ENCODE measurements at regions not wholly inside any gene's neighbourhood (a gene's known extent, or its start where the extent isn't known, plus 50 kb on each side); places are given as distances from the start of the nearest gene placed in this dataset.
A peak's percentile ranks its signal among the peaks of the same experiment; 100 is the strongest.

GRCh38 chr10:29756451-29756850 is 121.7 kb upstream of the SVIL start:
- peaks cover 16% of the 10 kb centered on the region for H3K27me3 Mint-ChIP-seq
- no peaks in the 10 kb centered on the region for H3K4me1 Mint-ChIP-seq
- DNase-seq (no peak), ATAC-seq (ENCODE audit: low read depth in 2 of 2) (no peak)
- H3K4me1 ChIP-seq (ENCODE audit: control insufficient read depth, insufficient read depth, low read length, poor library complexity, severe bottlenecking): no peaks in the 10 kb centered on the region
- H3K9me3 Mint-ChIP-seq: peaks cover 0 to 2% (median 0%) of the 10 kb centered on the region in 7 donors
- no peak overlapping the region for H3K4me3 Mint-ChIP-seq
- peaks cover 6% of the 10 kb centered on the region for H3K27me3 ChIP-seq (ENCODE audit: control insufficient read depth, insufficient read depth, low read length)
- no peak overlapping the region for H3K4me3 ChIP-seq (ENCODE audit: low read depth, low read length)
- no peaks in the 10 kb centered on the region for H3K36me3 Mint-ChIP-seq
- no peak overlapping the region for H3K27ac ChIP-seq (ENCODE audit: insufficient read depth, low read length, poor library complexity, severe bottlenecking)
- H3K27ac Mint-ChIP-seq: no peak overlapping the region
- no peaks in the 10 kb centered on the region for H3K9me3 ChIP-seq (ENCODE audit: control insufficient read depth in 2 of 2, low read length in 2 of 2)
- H3K36me3 ChIP-seq (ENCODE audit: control insufficient read depth, insufficient read depth, low read length): no peaks in the 10 kb centered on the region

- H3K4me1 ChIP-seq (ENCODE audit: control insufficient read depth, insufficient read depth, low read length, poor library complexity, severe bottlenecking): no peaks in the 10 kb centered on the region
- no peak for DNase-seq
- Mint-ChIP-seq H3K4me1 (no peaks in the 10 kb centered on the region), H3K27me3 (peaks cover 19% of the 10 kb centered on the region), H3K9me3 (peaks cover 0 to 2% (median 0%) of the 10 kb centered on the region in 7 donors), H3K27ac (no peak overlapping the region), H3K4me3 (no peak overlapping the region), H3K36me3 (no peaks in the 10 kb centered on the region)
- no peak overlapping the region for H3K4me3 ChIP-seq (ENCODE audit: low read depth, low read length)
- ATAC-seq (ENCODE audit: low read depth in 2 of 2): no peak
- H3K27me3 ChIP-seq (ENCODE audit: control insufficient read depth, insufficient read depth, low read length): peaks cover 9% of the 10 kb centered on the region
- no peak overlapping the region for H3K27ac ChIP-seq (ENCODE audit: insufficient read depth, low read length, poor library complexity, severe bottlenecking)
- no peaks in the 10 kb centered on the region for H3K9me3 ChIP-seq (ENCODE audit: control insufficient read depth in 2 of 2, low read length in 2 of 2)
- no peaks in the 10 kb centered on the region for H3K36me3 ChIP-seq (ENCODE audit: control insufficient read depth, insufficient read depth, low read length)
Measured at GRCh38 chr10:29753283-29753682, 118.5 kb upstream of the SVIL start.

DNA sequence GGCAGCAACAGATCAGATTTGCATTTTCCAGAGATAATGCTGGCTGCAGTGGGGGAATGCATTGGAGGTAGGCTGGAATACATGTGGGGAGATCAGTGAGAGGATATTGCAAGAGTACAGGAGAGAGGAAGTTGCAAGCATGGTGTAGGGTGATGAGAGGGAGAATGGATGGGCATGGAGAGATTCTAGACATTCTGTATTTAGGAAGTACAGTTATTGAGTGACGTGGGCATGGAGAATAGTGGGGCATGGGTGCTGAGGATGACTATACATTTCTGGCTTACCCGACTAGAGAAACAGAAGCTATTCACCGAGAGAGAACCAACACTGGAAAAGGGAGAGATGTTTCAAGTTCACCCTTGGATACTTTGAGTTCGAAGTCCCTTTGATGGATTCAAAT is 116.9 kb upstream of the SVIL start:
- H3K27me3 Mint-ChIP-seq: peaks cover 18% of the 10 kb centered on the region
- Histone ChIP-seq H3K4me3 (ENCODE audit: low read depth, low read length) (no peak overlapping the region), H3K9me3 (ENCODE audit: control insufficient read depth in 2 of 2, low read length in 2 of 2) (no peaks in the 10 kb centered on the region), H3K27me3 (ENCODE audit: control insufficient read depth, insufficient read depth, low read length) (peaks cover 9% of the 10 kb centered on the region), H3K27ac (ENCODE audit: insufficient read depth, low read length, poor library complexity, severe bottlenecking) (no peak overlapping the region), H3K4me1 (ENCODE audit: control insufficient read depth, insufficient read depth, low read length, poor library complexity, severe bottlenecking) (no peaks in the 10 kb centered on the region), H3K36me3 (ENCODE audit: control insufficient read depth, insufficient read depth, low read length) (no peaks in the 10 kb centered on the region)
- H3K4me1 Mint-ChIP-seq: no peaks in the 10 kb centered on the region
- H3K4me3 Mint-ChIP-seq: no peak overlapping the region
- H3K27ac Mint-ChIP-seq: no peak overlapping the region
- H3K36me3 Mint-ChIP-seq: no peaks in the 10 kb centered on the region
- DNase-seq: no peak
- ATAC-seq (ENCODE audit: low read depth in 2 of 2): no peak
- H3K9me3 Mint-ChIP-seq: peaks cover 0 to 1% (median 0%) of the 10 kb centered on the region in 7 donors

DNA sequence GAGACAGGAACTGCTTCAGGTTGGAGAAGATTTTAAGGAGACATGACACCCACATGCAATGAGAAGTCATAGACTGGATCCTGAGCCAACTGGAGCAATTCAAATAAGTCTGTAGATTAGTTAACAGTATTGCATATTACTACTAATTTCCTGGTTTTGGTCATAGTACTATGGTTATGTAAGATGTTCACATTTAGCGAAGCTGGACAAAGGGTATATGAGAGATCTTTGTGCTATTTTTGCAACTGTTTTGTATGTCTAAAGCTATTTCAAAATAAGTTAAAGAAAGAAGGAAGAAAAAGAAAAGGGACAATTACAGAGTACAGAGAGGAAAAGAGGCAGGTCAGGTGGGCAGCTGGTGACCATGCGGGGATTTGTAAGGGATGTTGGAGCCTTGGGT is 116.5 kb upstream of the SVIL start:
- H3K36me3 Mint-ChIP-seq: no peaks in the 10 kb centered on the region
- H3K36me3 ChIP-seq (ENCODE audit: control insufficient read depth, insufficient read depth, low read length): no peaks in the 10 kb centered on the region
- no peak for ATAC-seq (ENCODE audit: low read depth in 2 of 2)
- no peak overlapping the region for H3K4me3 ChIP-seq (ENCODE audit: low read depth, low read length)
- peaks cover 9% of the 10 kb centered on the region for H3K27me3 ChIP-seq (ENCODE audit: control insufficient read depth, insufficient read depth, low read length)
- peaks cover 0 to 1% (median 0%) of the 10 kb centered on the region in 7 donors for H3K9me3 Mint-ChIP-seq
- H3K4me1 Mint-ChIP-seq: no peaks in the 10 kb centered on the region
- peaks cover 17% of the 10 kb centered on the region for H3K27me3 Mint-ChIP-seq
- no peaks in the 10 kb centered on the region for H3K9me3 ChIP-seq (ENCODE audit: control insufficient read depth in 2 of 2, low read length in 2 of 2)
- H3K27ac ChIP-seq (ENCODE audit: insufficient read depth, low read length, poor library complexity, severe bottlenecking): no peak overlapping the region
- DNase-seq: no peak
- no peak overlapping the region for H3K4me3 Mint-ChIP-seq
- no peaks in the 10 kb centered on the region for H3K4me1 ChIP-seq (ENCODE audit: control insufficient read depth, insufficient read depth, low read length, poor library complexity, severe bottlenecking)
- no peak overlapping the region for H3K27ac Mint-ChIP-seq

DNA sequence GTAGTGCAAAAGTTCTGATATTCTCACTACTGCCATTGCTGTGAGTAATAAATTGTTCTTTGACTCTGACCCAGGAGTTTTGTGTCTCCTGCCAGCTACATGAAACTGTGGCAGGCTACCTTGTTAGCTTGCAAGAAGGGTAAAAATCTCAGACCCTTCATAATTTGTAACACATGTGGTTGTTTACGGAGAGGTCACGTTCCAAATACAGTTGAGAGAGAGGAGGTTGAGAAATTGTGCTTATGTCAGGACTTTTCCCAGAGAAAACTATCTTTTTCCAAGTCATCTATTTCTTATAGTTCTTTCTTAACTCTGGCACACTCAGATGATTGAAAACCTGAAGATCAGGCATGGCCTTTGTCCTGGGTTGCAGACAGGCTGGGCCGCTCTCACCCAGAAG is 114.4 kb upstream of the SVIL start:
- no peak for DNase-seq
- peaks cover 0 to 1% (median 0%) of the 10 kb centered on the region in 7 donors for H3K9me3 Mint-ChIP-seq
- Histone ChIP-seq H3K27ac (ENCODE audit: insufficient read depth, low read length, poor library complexity, severe bottlenecking) (no peak overlapping the region), H3K36me3 (ENCODE audit: control insufficient read depth, insufficient read depth, low read length) (no peaks in the 10 kb centered on the region), H3K27me3 (ENCODE audit: control insufficient read depth, insufficient read depth, low read length) (peaks cover 12% of the 10 kb centered on the region), H3K9me3 (ENCODE audit: control insufficient read depth in 2 of 2, low read length in 2 of 2) (no peaks in the 10 kb centered on the region), H3K4me1 (ENCODE audit: control insufficient read depth, insufficient read depth, low read length, poor library complexity, severe bottlenecking) (no peaks in the 10 kb centered on the region), H3K4me3 (ENCODE audit: low read depth, low read length) (no peak overlapping the region)
- H3K4me1 Mint-ChIP-seq: no peaks in the 10 kb centered on the region
- no peak overlapping the region for H3K4me3 Mint-ChIP-seq
- H3K27ac Mint-ChIP-seq: no peak overlapping the region
- H3K27me3 Mint-ChIP-seq: peaks cover 7% of the 10 kb centered on the region
- ATAC-seq (ENCODE audit: low read depth in 2 of 2): no peak
- no peaks in the 10 kb centered on the region for H3K36me3 Mint-ChIP-seq

DNA sequence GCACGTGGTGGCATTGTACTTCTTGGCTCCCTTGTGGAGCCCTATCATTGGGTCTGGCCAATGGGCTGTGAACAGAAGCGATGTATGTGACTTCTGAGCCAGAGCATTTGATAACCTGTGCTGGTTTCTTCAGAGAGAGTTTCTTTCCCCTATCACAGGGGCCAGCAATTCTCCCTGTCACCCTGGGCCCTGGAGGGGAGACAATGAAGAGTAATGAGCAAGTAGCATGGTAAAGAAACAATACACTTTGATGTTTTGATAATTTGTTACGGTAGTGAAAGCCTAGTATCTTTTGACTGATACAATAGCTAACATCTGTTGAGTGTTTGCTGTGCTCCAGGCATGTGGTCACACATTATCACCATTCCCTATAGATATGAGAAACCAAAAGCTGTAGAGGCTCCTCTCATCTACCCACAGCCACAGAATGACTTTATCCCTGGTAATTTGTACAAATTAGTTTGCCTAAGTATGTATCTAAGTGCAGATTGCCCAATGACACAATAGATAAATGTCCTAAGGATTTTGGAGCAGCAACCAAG is 113.4 kb upstream of the SVIL start:
- H3K9me3 ChIP-seq (ENCODE audit: control insufficient read depth in 2 of 2, low read length in 2 of 2): no peaks in the 10 kb centered on the region
- H3K27ac Mint-ChIP-seq: no peak overlapping the region
- peaks cover 7% of the 10 kb centered on the region for H3K27me3 Mint-ChIP-seq
- DNase-seq (no peak), ATAC-seq (ENCODE audit: low read depth in 2 of 2) (no peak)
- no peaks in the 10 kb centered on the region for H3K4me1 Mint-ChIP-seq
- no peaks in the 10 kb centered on the region for H3K36me3 ChIP-seq (ENCODE audit: control insufficient read depth, insufficient read depth, low read length)
- peaks cover 9% of the 10 kb centered on the region for H3K27me3 ChIP-seq (ENCODE audit: control insufficient read depth, insufficient read depth, low read length)
- no peaks in the 10 kb centered on the region for H3K36me3 Mint-ChIP-seq
- H3K4me3 Mint-ChIP-seq: no peak overlapping the region
- peaks cover 0 to 1% (median 0%) of the 10 kb centered on the region in 7 donors for H3K9me3 Mint-ChIP-seq
- H3K4me3 ChIP-seq (ENCODE audit: low read depth, low read length): no peak overlapping the region
- no peaks in the 10 kb centered on the region for H3K4me1 ChIP-seq (ENCODE audit: control insufficient read depth, insufficient read depth, low read length, poor library complexity, severe bottlenecking)
- H3K27ac ChIP-seq (ENCODE audit: insufficient read depth, low read length, poor library complexity, severe bottlenecking): no peak overlapping the region

DNA sequence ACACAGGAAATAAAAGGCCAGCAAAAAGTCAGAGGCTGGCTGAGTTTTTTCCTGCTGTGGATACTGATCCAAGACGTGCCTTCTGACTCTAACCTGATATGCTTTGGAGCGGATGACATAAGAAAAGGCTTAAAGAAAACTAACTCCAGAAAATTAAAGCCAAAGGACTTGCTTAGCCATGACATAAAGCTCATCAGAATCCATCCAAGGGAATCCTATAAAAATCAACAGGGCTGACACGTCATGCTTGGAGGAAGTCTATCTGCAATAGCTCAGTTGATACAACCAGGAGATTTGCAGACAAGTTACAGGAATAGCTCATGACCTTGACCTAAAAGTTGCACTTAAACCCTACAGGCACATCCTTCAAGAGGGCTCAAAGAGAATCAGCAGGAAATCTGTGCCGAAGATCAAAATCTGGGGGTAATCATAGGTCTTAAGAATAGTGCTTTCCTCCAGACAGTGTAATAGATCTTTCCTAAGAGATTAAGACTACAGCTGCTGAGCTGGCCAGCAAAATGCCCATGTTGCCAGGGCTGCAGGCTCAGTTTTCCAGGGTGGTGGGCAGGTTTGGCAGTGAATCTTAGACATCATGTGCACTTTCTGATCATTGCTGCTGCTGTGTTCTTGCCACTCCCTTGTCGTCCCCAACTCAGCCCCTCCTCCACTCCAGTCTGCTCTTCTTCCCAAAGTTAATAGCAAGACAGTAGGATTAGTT is 111.5 kb upstream of the SVIL start:
- Histone ChIP-seq H3K27ac (ENCODE audit: insufficient read depth, low read length, poor library complexity, severe bottlenecking) (no peak overlapping the region), H3K4me3 (ENCODE audit: low read depth, low read length) (no peak overlapping the region), H3K9me3 (ENCODE audit: control insufficient read depth in 2 of 2, low read length in 2 of 2) (no peaks in the 10 kb centered on the region), H3K27me3 (ENCODE audit: control insufficient read depth, insufficient read depth, low read length) (peaks cover 8% of the 10 kb centered on the region), H3K4me1 (ENCODE audit: control insufficient read depth, insufficient read depth, low read length, poor library complexity, severe bottlenecking) (no peaks in the 10 kb centered on the region), H3K36me3 (ENCODE audit: control insufficient read depth, insufficient read depth, low read length) (no peaks in the 10 kb centered on the region)
- no peak for DNase-seq
- Mint-ChIP-seq H3K9me3 (peaks cover 0 to 1% (median 0%) of the 10 kb centered on the region in 7 donors), H3K36me3 (no peaks in the 10 kb centered on the region), H3K4me3 (no peak overlapping the region), H3K27ac (no peak overlapping the region), H3K27me3 (peaks cover 7% of the 10 kb centered on the region), H3K4me1 (no peaks in the 10 kb centered on the region)
- no peak for ATAC-seq (ENCODE audit: low read depth in 2 of 2)

- peak overlapping the region in 1 of 4 donors; percentile 48 for H3K4me3 Mint-ChIP-seq
- peaks cover 0 to 4% (median 0%) of the 10 kb centered on the region in 4 donors for H3K4me1 Mint-ChIP-seq
- no peaks in the 10 kb centered on the region for H3K36me3 Mint-ChIP-seq
- Histone ChIP-seq H3K4me3 (ENCODE audit: low read depth, low read length) (no peak overlapping the region), H3K9me3 (ENCODE audit: control insufficient read depth in 2 of 2, low read length in 2 of 2) (no peaks in the 10 kb centered on the region), H3K36me3 (ENCODE audit: control insufficient read depth, insufficient read depth, low read length) (no peaks in the 10 kb centered on the region), H3K27me3 (ENCODE audit: control insufficient read depth, insufficient read depth, low read length) (peaks cover 5% of the 10 kb centered on the region), H3K27ac (ENCODE audit: insufficient read depth, low read length, poor library complexity, severe bottlenecking) (no peak overlapping the region), H3K4me1 (ENCODE audit: control insufficient read depth, insufficient read depth, low read length, poor library complexity, severe bottlenecking) (peaks cover 5% of the 10 kb centered on the region)
- ATAC-seq (ENCODE audit: low read depth in 2 of 2) (no peak), DNase-seq (no peak)
- H3K9me3 Mint-ChIP-seq: peaks cover 0 to 1% (median 0%) of the 10 kb centered on the region in 7 donors
- H3K27me3 Mint-ChIP-seq: peaks cover 21% of the 10 kb centered on the region
- no peak overlapping the region for H3K27ac Mint-ChIP-seq
Measured at GRCh38 chr10:29740981-29741545, 106.3 kb upstream of the SVIL start.
